Uterus (tissue), 2 donors: ENCODE measurements at regions not wholly inside any gene's neighbourhood (a gene's known extent, or its start where the extent isn't known, plus 50 kb on each side); places are given as distances from the start of the nearest gene placed in this dataset.

Experiments
- CTCF ChIP-seq, 4 experiments: fragments of 200-600 bp in 2 of 4; fragments of 450-650 bp in 2 of 4; sonication (generic) in 2 of 4; IDR thresholded peaks; one replicate each; pipeline ENCODE4 v1.5.1; 2016 to 2019; ENCODE audit warnings: antibody characterized with exemption in 4 of 4, mild to moderate bottlenecking in 2 of 4, moderate library complexity in 1 of 4
- POLR2A ChIP-seq, 2 donors: fragments of 450-650 bp; IDR thresholded peaks; one replicate each; pipeline ENCODE4 v1.6.1; 2016; ENCODE audit warnings: antibody characterized with exemption in 2 of 2, mild to moderate bottlenecking in 1 of 2, moderate library complexity in 1 of 2

DNA sequence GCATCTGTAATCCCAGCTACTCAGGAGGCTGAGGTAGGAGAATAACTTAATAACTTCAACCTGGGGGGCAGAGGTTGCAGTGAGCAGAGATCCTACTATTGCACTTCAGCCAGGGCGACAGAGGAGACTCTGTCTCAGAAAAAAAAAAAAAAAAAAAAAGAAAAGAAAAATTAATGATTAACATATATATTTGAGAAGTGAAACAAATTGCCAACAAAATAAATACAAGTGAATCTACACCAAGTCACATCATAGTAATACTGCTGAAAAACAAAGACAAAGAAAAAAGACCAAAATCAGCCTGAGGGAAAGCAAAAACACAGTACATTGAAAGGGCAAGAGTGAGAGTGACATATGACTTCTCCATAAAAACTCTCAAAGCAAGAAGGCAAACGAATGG lies 123.7 kb downstream of the CASP12 start:
- TF ChIP-seq CTCF (IDR thresholded peaks at IDR 0.05) (no peak), POLR2A (IDR thresholded peaks at IDR 0.05) (no peak)
